NCI-H187 (cell line): ENCODE measurements at regions not wholly inside any gene's neighbourhood (a gene's known extent, or its start where the extent isn't known, plus 50 kb on each side); places are given as distances from the start of the nearest gene placed in this dataset.
"Not testable (repeated sequence)": the region's sequence is repeated elsewhere in the genome, so short reads cannot be mapped to it uniquely, and the experiment has no call there.

Source experiments
- DNase-seq, 2 experiments: peaks; one replicate each; lab custom pipeline; 2025; lab: John Stamatoyannopoulos, UW

- DNase-seq = no peak
Measured at GRCh38 chr7:32762925-32763293, 128.7 kb downstream of the KBTBD2 start.

GRCh38 chr7:32762206-32762924 lies 129.2 kb downstream of the KBTBD2 start:
- DNase-seq = not testable (repeated sequence)

- no peak for DNase-seq
Measured at GRCh38 chr7:32761451-32762205, 129.9 kb downstream of the KBTBD2 start.

- DNase-seq = not testable (repeated sequence)
Measured at GRCh38 chr7:32760755-32761154, 130.8 kb downstream of the KBTBD2 start.

DNA sequence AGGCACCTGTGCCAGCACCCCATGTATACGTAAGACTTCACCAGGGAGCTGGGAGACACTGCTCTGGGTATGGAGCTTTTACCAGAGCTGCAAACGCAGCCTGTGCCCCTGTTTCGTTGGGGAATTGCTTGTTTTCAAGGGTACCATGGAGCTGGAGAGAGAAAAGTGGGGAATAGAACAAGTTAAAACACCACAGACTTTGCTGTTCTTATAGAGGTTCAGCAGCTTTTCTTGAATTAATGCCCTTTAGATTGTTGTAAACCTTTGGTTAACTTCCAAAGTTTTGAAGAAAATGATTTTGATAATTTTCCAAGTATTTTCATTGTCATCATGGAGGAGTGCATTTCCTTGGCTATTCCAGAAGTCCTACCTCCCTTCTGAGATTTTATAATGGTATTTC lies 131.7 kb downstream of the KBTBD2 start:
- DNase-seq = not testable (repeated sequence)

GRCh38 chr7:32753872-32754271 lies 137.7 kb downstream of the KBTBD2 start:
- not testable (repeated sequence) for DNase-seq

DNA sequence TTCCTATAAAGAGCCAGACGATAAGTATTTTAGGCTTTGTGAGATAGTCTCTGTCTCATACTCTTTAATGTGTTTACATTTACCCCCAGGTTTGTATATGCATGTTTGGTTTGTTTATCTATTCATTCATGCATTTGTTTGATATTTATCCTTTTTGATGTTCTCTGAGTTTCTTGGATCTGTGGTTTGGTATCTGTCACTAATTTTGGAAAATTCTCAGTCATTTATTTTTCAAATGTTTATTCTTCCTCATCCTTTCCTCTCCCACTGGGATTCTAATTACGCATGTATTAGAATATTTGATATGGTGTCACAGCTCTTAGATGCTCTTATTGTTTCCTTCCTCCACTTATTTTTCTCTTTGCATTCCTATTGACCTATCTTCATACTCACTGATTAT lies 143.2 kb downstream of the KBTBD2 start:
- not testable (repeated sequence) for DNase-seq

- DNase-seq = not testable (repeated sequence)
Measured at GRCh38 chr7:32747443-32748148, 144.0 kb downstream of the KBTBD2 start.

- not testable (repeated sequence) for DNase-seq
Measured at GRCh38 chr7:32741853-32742476, 149.6 kb downstream of the KBTBD2 start.

DNA sequence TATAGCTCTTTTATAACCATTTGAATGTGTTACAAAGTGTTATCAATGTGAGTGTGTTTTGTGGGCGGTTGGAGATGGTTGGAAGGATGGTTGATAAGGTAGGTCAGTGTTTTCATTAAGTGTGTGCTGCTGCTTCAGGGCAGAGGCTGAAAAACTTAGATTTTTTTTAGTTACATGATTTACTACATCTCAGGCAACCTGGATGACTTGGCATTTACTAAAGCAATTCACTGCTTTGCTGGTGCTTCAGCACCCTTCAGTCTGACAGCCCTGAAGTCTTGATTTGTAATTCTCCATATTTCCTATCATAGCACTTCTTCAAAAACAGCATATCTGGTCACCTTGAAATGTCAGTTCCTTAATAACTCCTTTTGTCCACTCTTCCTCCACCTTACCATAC lies 151.8 kb downstream of the KBTBD2 start:
- not testable (repeated sequence) for DNase-seq

- not testable (repeated sequence) for DNase-seq
Measured at GRCh38 chr7:32738390-32738789, 153.2 kb downstream of the KBTBD2 start.

DNA sequence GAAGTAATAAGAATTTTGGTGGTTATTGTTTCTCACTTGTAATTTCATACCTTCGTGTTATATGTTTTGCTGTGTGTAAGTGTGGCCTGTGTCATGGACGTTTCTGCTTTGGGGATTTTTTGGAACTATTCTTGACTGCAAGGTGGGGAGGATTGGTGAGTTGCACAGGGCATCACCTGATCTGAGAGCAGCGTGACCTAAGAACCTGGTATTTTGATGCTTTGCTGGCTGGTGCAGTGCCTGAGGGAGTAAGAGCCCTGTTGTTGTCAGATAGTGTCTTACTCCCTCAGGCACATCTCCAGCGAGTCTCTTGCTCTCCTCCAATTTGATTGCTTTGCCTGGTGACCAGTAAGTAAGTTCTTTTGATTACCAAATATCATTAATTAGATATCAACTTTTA lies 158.8 kb downstream of the KBTBD2 start:
- DNase-seq = not testable (repeated sequence)

DNA sequence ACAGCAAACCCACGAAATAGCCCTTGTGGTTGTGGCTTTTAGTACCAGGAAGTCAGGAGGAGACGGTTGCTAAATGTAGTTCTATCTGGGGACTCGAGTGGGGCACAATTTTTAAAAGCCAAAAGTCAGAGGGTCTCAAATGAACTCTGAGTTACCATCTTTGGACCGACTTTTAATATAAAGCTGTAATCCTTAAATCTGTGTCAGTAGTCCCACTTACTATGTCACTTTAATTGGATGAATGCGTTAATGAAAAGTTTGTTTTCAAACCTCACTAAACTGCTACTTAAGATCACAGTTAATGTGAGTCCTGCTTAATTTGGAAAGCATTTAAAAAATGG lies 162.3 kb downstream of the KBTBD2 start:
- DNase-seq = not testable (repeated sequence)

DNA sequence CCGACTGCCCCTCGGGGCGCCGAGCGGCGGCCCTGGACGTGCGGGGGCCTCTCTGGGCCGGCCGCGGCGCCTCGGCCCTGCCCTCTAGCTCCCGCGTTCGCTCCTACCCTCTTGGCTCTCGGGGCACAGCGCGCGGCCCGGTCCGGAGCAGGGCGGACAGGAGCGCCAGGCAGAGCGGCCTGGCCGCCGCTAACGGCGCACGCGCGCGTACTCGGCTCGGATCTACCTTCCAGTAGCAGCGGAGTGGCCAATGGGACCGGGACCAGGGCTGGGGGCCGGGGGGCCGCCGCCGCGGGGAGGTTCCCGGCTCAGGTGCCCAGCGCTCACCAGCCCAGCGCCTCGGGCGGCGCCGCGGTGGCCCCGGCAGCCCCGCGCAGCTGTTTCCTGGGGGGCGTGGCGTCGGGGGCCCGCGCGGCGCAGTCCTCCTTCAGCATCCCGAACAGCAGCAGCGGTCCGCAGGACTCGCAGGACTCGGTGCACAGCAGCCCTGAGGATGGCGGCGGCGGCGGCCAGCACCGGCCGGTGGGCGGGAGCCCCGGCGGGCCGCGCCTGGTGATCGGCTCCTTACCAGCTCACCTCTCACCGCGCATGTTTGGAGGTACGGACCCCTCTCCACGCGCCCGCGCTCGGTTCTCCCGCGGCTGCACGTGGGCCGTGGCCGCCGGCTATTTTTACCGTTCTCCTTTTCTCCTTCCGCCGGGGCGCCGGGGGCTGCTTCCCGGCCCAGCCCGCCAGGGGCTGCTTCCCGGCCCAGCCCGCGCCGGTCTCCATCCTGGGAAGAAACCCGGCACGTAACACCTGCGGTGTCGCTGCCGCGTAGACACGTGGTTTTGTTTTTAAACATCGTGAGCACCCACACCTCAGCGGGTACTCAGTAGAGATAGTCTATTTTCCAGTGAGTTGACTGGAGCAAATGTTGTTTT lies 162.9 kb downstream of the KBTBD2 start:
- DNase-seq = peak; percentile 10 to 21

- peak; percentile 1 to 21 for DNase-seq
Measured at GRCh38 chr7:32727483-32728411, 163.8 kb downstream of the KBTBD2 start.

- DNase-seq = not testable (repeated sequence)
Measured at GRCh38 chr7:32722837-32723236, 168.7 kb downstream of the KBTBD2 start.

DNA sequence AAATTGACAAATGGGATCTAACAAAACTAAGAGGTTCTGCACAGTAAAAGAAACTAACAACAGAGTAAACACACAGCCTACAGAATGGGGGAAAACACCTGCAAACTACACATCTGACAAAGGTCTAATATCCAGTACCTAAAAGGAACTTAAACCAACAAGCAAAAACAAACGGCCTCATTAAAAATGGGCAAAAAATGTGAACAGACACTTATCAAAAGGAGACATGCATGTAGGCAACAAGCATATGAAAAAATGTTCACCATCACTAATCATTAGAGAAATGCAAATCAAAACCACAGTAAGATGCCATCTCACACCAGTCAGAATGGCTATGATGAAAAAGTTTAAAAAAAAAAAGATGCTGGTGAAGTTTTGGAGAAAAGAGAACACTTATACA lies 197.4 kb downstream of the KBTBD2 start:
- DNase-seq = no peak

- not testable (repeated sequence) for DNase-seq
Measured at GRCh38 chr7:32691965-32692815, 196.9 kb downstream of the AVL9 start.

DNA sequence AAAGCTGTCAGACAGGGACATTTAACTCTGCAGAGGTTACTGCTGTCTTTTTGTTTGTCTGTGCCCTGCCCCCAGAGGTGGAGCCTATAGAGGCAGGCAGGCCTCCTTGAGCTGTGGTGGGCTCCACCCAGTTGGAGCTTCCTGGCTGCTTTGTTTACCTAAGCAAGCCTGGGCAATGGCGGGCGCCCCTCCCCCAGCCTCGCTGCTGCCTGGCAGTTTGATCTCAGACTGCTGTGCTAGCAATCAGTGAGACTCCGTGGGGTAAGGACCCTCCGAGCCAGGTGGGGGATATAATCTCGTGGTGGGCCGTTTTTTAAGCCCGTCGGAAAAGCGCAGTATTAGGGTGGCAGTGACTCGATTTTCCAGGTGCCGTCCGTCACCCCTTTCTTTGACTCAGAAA lies 192.8 kb downstream of the AVL9 start:
- DNase-seq = not testable (repeated sequence)
